GM19025 (cell line): ENCODE measurements at regions not wholly inside any gene's neighbourhood (a gene's known extent, or its start where the extent isn't known, plus 50 kb on each side); places are given as distances from the start of the nearest gene placed in this dataset.
"Not testable (repeated sequence)": the region's sequence is repeated elsewhere in the genome, so short reads cannot be mapped to it uniquely, and the experiment has no call there.

Source experiments
- ATAC-seq: cut with Tn5 transposase; IDR thresholded peaks from one replicate; pipeline ENCODE4 v1.9.1; 2021; ENCODE audit warnings: mild to moderate bottlenecking, low read depth, moderate library complexity; ENCODE audit not compliant: unreplicated experiment

- ATAC-seq, result not testable (repeated sequence)
These were observed 176.5 kb upstream of the SERPINE2 start for GRCh38 chr2:224215611-224216010.

DNA sequence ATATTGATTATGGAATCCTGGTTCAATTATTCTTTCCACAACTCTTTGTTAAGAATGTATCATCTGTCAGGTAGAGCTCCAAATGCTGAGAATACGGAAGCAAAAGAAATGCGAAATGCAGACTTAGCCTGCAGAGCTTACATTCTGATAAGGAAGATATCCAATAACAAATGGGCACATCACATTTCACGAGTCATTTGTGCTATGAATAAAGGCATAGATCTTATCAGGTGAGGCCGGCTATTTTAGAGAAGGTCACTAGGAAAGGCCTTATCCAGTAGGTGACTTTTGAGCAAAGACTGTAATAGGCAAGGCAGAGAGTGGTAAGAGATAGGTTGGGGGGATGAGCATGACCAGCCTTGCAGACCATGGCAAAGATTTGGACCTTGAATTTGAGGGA, 174.3 kb upstream of the SERPINE2 start:
- ATAC-seq, result no peak

- ATAC-seq, result no peak
These were observed 172.7 kb upstream of the SERPINE2 start for GRCh38 chr2:224211791-224212190.

GRCh38 chr2:224211181-224211480, 172.0 kb upstream of the SERPINE2 start:
- ATAC-seq, result no peak

DNA sequence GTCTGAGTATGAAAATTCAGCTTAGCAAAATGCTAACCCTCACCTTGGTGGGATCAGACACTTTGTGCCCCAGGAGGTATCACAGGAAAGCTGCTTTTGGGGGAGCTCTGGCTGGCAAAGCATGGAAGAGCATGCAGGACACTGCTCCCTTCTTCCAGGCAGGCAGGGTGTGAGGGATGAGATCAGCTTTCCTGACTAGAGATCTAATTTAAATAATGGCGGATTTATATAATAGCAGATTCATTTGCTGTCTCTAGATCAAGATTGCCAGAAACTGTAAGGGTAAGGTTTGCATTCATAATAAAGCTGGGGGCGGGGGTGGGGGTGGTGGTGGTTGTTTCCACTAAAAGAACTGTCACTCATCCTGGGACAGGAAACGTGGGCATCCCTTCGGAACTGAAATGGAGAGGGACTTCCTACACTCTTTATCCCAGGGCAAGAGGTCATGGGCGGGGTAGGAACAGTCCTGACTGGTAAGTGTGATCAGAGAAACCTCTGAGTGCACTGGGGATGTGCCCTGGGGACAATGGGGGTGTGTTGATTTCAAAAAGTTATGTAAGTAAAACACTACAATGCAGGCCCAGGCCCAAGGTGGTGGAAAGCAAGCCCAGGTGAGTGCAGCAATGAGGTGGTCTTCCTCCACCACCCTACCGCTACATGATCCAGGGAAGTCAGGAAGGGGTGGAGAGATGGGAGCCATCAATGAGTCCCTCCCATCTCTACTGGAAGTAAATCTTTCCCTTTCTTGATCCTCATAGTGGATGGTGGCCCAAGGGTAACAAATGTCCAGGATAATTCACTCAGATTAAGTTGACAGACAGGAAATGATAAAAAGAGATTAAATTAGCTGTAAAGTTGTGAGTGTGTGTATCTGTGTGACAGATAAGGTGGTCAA, 171.4 kb upstream of the SERPINE2 start:
- no peak for ATAC-seq

- ATAC-seq, result no peak
These were observed 170.6 kb upstream of the SERPINE2 start for GRCh38 chr2:224209555-224210285.

- ATAC-seq, result no peak
These were observed 169.4 kb upstream of the SERPINE2 start for GRCh38 chr2:224208443-224208842.

DNA sequence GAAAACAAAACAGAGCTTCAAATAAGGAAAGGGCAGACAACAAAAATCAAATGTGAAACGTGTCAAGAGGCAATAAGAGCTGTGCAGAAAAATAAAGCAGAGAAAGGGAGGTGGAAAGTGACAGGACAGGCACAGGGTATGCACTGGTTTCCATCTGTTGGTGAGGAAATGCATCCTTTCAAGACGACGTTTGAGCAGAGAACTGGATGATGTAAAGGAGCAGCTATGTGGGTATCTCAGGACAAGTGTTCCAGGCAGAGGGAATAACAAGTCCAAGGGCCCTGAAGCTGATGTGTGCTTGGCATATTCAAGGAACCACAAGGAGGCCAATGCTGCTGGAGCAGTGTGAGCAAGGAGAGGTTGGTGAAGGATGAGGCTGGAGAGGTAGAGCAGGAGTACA, 168.9 kb upstream of the SERPINE2 start:
- no peak for ATAC-seq

DNA sequence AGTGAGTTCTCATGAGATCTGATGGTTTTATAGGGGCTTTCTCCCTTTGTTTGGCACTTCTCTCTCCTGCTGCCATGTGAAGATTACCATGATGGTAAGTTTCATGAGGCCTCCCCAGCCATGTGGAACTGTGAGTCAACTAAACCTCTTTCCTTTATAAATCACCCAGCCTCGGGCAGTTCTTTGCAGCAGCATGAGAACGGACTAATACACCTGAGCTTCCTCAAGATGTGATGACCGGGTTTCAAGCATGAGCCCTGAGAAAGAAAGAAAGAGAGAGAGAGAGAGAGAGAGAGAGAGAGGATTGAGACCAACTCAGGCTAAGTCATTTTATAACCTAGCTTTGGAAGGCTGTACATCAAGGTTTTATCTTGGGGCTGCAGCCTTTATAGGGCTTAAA, 167.7 kb upstream of the SERPINE2 start:
- no peak for ATAC-seq

DNA sequence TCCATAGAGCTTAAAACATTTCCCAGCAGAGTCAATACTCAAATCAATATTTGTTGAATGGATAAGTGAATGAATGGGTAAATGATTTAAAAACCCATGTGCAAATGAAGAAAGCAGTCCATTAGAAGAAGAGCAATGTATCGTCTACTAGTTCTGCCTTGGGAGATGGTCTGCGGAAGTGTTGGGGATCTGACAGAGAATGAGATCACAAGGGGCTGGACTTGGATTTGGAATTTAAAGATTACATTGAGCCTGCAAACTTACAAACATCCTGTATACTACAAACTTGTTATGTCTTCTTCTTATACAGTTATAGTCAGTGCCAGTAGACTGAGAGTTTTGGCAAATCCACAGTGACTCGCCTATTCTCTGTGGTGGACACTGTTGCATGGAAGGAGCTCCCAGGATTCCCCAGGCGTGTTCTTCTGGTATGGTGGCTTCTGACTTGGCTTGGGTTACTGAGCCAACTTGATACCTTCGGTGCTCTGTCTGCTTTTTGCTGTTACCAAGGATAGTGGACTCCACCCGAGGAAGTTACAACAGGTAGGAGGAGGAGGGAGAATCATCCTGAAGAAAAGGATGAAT, 163.3 kb upstream of the SERPINE2 start:
- no peak for ATAC-seq

DNA sequence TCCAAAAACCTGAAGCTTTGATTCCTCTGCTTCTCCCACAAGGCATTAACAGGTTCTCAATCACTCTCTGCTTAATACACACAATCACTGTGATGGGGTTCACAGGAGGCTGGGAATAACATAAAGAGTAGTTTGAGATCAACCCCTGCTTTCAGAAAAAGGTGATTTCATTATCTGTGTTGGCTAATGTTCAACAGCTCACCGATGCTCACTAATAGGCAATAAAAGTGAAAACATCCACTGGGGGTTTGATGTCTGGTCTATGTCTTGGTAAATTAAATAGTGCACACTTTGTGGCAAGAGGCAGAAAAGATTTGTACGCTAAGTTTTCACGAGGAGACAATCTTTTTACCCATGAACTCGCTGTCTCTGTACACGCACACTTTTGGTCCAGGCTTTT, 159.3 kb upstream of the SERPINE2 start:
- ATAC-seq, result no peak

DNA sequence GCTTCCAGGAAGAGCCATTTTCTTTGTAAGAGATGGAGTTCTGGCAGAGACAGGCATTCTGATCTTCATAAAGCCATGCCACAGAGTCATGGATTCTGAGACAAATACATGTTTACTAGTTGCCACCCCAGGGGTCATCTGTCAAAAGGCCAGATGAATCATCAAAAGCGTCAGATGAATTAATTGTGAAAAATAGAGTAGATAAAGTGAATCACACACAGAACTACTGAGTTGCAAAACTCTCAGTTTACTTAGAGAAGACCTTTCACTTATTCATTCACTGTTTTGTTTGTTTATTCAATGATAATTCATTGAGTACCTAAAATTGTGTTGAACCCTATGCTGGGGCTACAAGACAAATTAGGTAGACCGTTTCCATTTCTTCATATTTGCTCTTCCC, 157.7 kb upstream of the SERPINE2 start:
- no peak for ATAC-seq

- no peak for ATAC-seq
These were observed 157.0 kb upstream of the SERPINE2 start for GRCh38 chr2:224195925-224196571.

- no peak for ATAC-seq
These were observed 155.1 kb upstream of the SERPINE2 start for GRCh38 chr2:224194161-224194560.

DNA sequence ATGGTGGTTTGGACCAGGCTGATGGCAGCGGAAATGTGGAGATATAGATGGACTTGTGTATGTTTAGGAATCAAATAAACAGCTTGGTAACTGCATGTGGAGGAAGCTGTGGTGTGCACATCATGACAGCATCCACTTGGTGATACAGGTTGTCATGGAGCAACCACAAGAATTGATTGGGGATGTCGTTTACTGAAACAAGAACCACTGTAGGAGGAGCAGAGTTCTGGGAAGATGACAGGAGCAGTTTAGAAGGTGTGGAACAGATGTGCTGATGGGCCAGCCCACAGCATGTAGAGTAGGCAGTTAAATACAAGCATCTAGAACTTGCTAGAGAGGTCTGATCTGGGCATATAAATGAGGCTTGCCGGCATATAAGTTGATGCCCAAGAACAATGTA, 152.4 kb upstream of the SERPINE2 start:
- no peak for ATAC-seq

DNA sequence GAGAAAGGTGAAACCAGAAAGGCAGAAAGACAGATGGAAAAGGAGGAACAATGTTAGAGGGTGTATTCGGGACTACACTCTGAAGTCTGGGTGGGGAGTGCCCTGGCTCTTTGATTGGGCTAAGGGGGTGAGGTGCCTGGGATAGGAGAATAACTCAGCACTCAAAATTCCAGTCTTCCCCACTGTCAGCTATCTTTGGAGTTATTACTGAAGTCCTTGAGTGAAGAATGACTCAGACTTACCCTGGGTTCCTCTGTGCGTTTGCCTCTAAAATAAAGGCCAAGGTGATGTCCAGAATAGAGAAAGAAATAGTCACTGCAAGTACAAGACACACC, 151.8 kb upstream of the SERPINE2 start:
- no peak for ATAC-seq

DNA sequence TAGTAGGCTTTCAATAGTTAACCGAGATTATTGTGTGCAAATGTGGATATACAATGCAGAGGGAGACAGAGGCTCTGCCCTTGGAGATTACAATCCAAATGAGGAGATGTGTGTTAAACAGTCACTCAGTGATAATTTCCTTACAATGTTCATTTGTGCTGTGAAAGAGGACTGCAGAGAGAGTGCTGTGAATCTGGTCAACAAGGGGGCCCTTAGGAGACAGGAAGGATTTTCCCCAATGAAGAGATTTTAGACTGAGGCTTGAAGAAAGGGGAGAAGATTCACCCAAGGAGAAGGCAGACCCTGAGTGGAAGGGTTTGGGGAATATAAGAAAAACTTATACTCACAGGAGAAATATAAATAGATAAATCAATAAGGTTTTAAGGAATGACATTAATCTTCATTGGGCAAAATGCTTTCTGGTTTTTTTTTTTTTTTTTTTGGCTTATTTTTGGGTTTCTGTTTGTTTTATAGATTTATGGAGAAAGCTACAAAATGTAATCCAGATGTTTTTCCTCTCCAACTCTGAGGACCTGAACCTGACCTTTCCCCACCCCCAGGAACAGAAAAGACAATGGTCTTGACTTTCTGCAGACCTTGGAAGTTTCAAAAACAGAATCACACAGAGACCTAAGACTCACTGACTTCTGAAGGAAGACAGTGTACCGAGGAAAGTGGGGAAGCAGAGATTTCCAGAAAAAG, 151.3 kb upstream of the SERPINE2 start:
- ATAC-seq, result no peak

GRCh38 chr2:224187220-224187619, 148.1 kb upstream of the SERPINE2 start:
- ATAC-seq, result no peak

DNA sequence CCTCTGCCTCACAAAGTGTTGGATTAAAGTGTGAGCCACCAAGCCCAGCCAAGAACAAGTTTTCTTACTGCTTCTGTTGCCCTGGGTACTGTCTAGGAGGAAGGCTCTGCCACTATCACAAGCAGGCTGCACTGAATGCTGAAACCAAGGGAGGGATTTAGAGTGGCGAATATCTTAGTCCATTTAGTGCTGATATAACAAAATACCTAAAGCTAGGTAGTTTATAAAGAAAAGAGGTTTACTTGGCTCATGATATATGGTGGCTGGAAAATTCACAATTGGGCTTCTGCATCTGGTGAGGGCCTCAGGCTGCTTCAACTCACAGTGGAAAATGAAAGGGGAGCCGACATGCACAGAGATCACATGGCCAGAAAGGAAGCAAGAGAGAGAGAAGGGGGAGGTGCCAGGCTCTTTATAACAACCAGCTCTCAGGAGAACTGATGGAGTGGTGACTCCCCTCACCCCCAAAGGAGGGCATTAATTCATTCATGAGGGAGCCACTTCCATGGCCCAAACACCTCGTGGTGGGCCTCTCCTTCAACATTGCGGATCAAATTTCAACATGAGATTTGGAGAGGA, 146.0 kb upstream of the SERPINE2 start:
- no peak for ATAC-seq

- no peak for ATAC-seq
These were observed 144.0 kb upstream of the SERPINE2 start for GRCh38 chr2:224183086-224183485.
